Uterus (tissue), 3 donors: ENCODE measurements at regions not wholly inside any gene's neighbourhood (a gene's known extent, or its start where the extent isn't known, plus 50 kb on each side); places are given as distances from the start of the nearest gene placed in this dataset.

ENCODE experiments used
- DNase-seq, 2 donors: peaks; one replicate each; pipeline ENCODE4 v3.0.0-alpha.2; 2019 to 2020
- H3K27ac ChIP-seq, 2 donors: fragments of 200-600 bp; sonication (generic); 1 replicate in 1 of 2; 2 replicates in 1 of 2; pipeline ENCODE4 v1.5.1; 2016 to 2018
- H3K27me3 ChIP-seq, 2 donors: fragments of 200-600 bp; sonication (generic); one replicate each; pipeline ENCODE4 v1.5.1; 2018 to 2019; ENCODE audit warnings: control low read depth in 1 of 2
- H3K36me3 ChIP-seq, 2 donors: fragments of 200-600 bp; sonication (generic); one replicate each; pipeline ENCODE4 v1.5.1; 2019; ENCODE audit warnings: control low read depth in 1 of 2
- H3K4me1 ChIP-seq, 2 donors: fragments of 200-600 bp; sonication (generic); one replicate each; pipeline ENCODE4 v1.5.1; 2018 to 2019; ENCODE audit warnings: control low read depth in 1 of 2
- H3K4me3 ChIP-seq, 2 donors: fragments of 200-600 bp; sonication (generic); 1 replicate in 1 of 2; 2 replicates in 1 of 2; pipeline ENCODE4 v1.5.1; 2018 to 2019; ENCODE audit warnings: mild to moderate bottlenecking in 1 of 2
- H3K9me3 ChIP-seq, 2 donors: fragments of 200-600 bp; sonication (generic); one replicate each; pipeline ENCODE4 v1.5.1; 2019; ENCODE audit warnings: control low read depth in 1 of 2
- CTCF ChIP-seq, 4 experiments: fragments of 200-600 bp in 2 of 4; fragments of 450-650 bp in 2 of 4; sonication (generic) in 2 of 4; IDR thresholded peaks; one replicate each; pipeline ENCODE4 v1.5.1; 2016 to 2019; ENCODE audit warnings: antibody characterized with exemption in 4 of 4, mild to moderate bottlenecking in 2 of 4, moderate library complexity in 1 of 4
- POLR2A ChIP-seq, 2 donors: fragments of 450-650 bp; IDR thresholded peaks; one replicate each; pipeline ENCODE4 v1.6.1; 2016; ENCODE audit warnings: antibody characterized with exemption in 2 of 2, mild to moderate bottlenecking in 1 of 2, moderate library complexity in 1 of 2
- intact Hi-C: fragments of 100-400 bp; cut with DNase I; formaldehyde crosslinking; loops from one replicate; pipeline ENCODE4 v1.15.1; 2023; ENCODE audit warnings: low total_unique reads
- donor health status: DM: yes; HTN: yes; CAD: no.

- no peak overlapping the region for H3K4me3 ChIP-seq
- intact Hi-C loops = no loop called here
- DNase-seq = no peak
- no peaks in the 10 kb centered on the region for H3K9me3 ChIP-seq
- no peaks in the 10 kb centered on the region for H3K4me1 ChIP-seq
- TF ChIP-seq POLR2A (IDR thresholded peaks at IDR 0.05) (no peak), CTCF (IDR thresholded peaks at IDR 0.05) (no peak)
- H3K36me3 ChIP-seq = no peaks in the 10 kb centered on the region
- H3K27ac ChIP-seq = no peak overlapping the region
- H3K27me3 ChIP-seq = no peaks in the 10 kb centered on the region
Observed at GRCh38 chr6:11397622-11398450, 139.7 kb upstream of the TMEM170B start.

- Histone ChIP-seq H3K27me3 (no peaks in the 10 kb centered on the region), H3K4me1 (no peaks in the 10 kb centered on the region), H3K4me3 (no peak overlapping the region), H3K36me3 (no peaks in the 10 kb centered on the region), H3K27ac (no peak overlapping the region), H3K9me3 (no peaks in the 10 kb centered on the region)
- intact Hi-C loops = no loop called here
- DNase-seq = no peak
- TF ChIP-seq POLR2A (IDR thresholded peaks at IDR 0.05) (no peak), CTCF (IDR thresholded peaks at IDR 0.05) (no peak)
Observed at GRCh38 chr6:11396860-11397259, 140.7 kb upstream of the TMEM170B start.

GRCh38 chr6:11393713-11394627, 143.6 kb upstream of the TMEM170B start:
- no peak overlapping the region for H3K27ac ChIP-seq
- no peaks in the 10 kb centered on the region for H3K4me1 ChIP-seq
- intact Hi-C loops = no loop called here
- no peaks in the 10 kb centered on the region for H3K36me3 ChIP-seq
- no peaks in the 10 kb centered on the region for H3K27me3 ChIP-seq
- no peaks in the 10 kb centered on the region for H3K9me3 ChIP-seq
- no peak for DNase-seq
- H3K4me3 ChIP-seq = no peak overlapping the region
- TF ChIP-seq CTCF (IDR thresholded peaks at IDR 0.05) (no peak), POLR2A (IDR thresholded peaks at IDR 0.05) (no peak)

- TF ChIP-seq CTCF (IDR thresholded peaks at IDR 0.05) (no peak), POLR2A (IDR thresholded peaks at IDR 0.05) (no peak)
- intact Hi-C loops = no loop called here
- peak overlapping the region in 1 of 2 donors; percentile 43 for H3K27ac ChIP-seq
- no peaks in the 10 kb centered on the region for H3K27me3 ChIP-seq
- no peak overlapping the region for H3K4me3 ChIP-seq
- H3K36me3 ChIP-seq = no peaks in the 10 kb centered on the region
- peak in 1 of 2 donors; percentile 38 for DNase-seq
- no peaks in the 10 kb centered on the region for H3K9me3 ChIP-seq
- H3K4me1 ChIP-seq = no peaks in the 10 kb centered on the region
Observed at GRCh38 chr6:11392778-11393507, 144.6 kb upstream of the TMEM170B start.
